ENCODE measurements at regions not wholly inside any gene's neighbourhood (a gene's known extent, or its start where the extent isn't known, plus 50 kb on each side); places are given as distances from the start of the nearest gene placed in this dataset.

GRCh38 chr10:130484468-130485180 is 348.4 kb downstream of the GLRX3 start:
- Histone ChIP-seq H3K27me3 (ENCODE audit: insufficient read depth, low read length, poor library complexity, severe bottlenecking) (no peaks in the 10 kb centered on the region), H3F3A (ENCODE audit: low read depth) (no peaks in the 10 kb centered on the region), H3K9me2 (replicated peaks; ENCODE audit: low read depth, low read length) (no peaks in the 10 kb centered on the region), H2AFZ (ENCODE audit: low read length) (no peak overlapping the region), H3K9ac (ENCODE audit: low read depth, low read length, poor library complexity, severe bottlenecking) (no peak overlapping the region), H3K79me2 (ENCODE audit: insufficient read depth, low read length) (no peaks in the 10 kb centered on the region), H3K36me3 (ENCODE audit: insufficient read depth, low read length) (no peaks in the 10 kb centered on the region), H3K9me3 (ENCODE audit: insufficient read depth, low read depth, low read length) (peaks cover 26% of the 10 kb centered on the region; the same call in 1 of the 2 replicates), H3K4me2 (ENCODE audit: low read depth, low read length, poor library complexity, severe bottlenecking) (no peak overlapping the region), H3K4me1 (ENCODE audit: insufficient read depth, low read length, poor library complexity, severe bottlenecking) (no peaks in the 10 kb centered on the region), H3K4me3 (ENCODE audit: low read length, poor library complexity, severe bottlenecking) (no peak overlapping the region), H4K20me1 (ENCODE audit: insufficient read depth, low read length, poor library complexity, severe bottlenecking) (no peaks in the 10 kb centered on the region)
- TF ChIP-seq EZH2phosphoT487 (IDR thresholded peaks at IDR 0.05; ENCODE audit: borderline replicate concordance), result no peak
- no peak for TF ChIP-seq CTCF (conservative IDR thresholded peaks at IDR 0.05; ENCODE audit: low read length)

- Histone ChIP-seq H3K9me2 (replicated peaks; ENCODE audit: low read depth, low read length) (no peaks in the 10 kb centered on the region), H3K4me3 (ENCODE audit: low read length, poor library complexity, severe bottlenecking) (no peak overlapping the region), H3K9ac (ENCODE audit: low read depth, low read length, poor library complexity, severe bottlenecking) (no peak overlapping the region), H2AFZ (ENCODE audit: low read length) (no peak overlapping the region), H3K36me3 (ENCODE audit: insufficient read depth, low read length) (no peaks in the 10 kb centered on the region), H4K20me1 (ENCODE audit: insufficient read depth, low read length, poor library complexity, severe bottlenecking) (no peaks in the 10 kb centered on the region), H3K9me3 (ENCODE audit: insufficient read depth, low read depth, low read length) (peaks cover 26% of the 10 kb centered on the region; the same call in 1 of the 2 replicates), H3K4me2 (ENCODE audit: low read depth, low read length, poor library complexity, severe bottlenecking) (no peak overlapping the region), H3K4me1 (ENCODE audit: insufficient read depth, low read length, poor library complexity, severe bottlenecking) (no peaks in the 10 kb centered on the region), H3K79me2 (ENCODE audit: insufficient read depth, low read length) (no peaks in the 10 kb centered on the region), H3F3A (ENCODE audit: low read depth) (no peaks in the 10 kb centered on the region), H3K27me3 (ENCODE audit: insufficient read depth, low read length, poor library complexity, severe bottlenecking) (no peaks in the 10 kb centered on the region)
- no peak for TF ChIP-seq EZH2phosphoT487 (IDR thresholded peaks at IDR 0.05; ENCODE audit: borderline replicate concordance)
- no peak for TF ChIP-seq CTCF (conservative IDR thresholded peaks at IDR 0.05; ENCODE audit: low read length)
These were observed 349.2 kb downstream of the GLRX3 start for GRCh38 chr10:130485236-130485957.

DNA sequence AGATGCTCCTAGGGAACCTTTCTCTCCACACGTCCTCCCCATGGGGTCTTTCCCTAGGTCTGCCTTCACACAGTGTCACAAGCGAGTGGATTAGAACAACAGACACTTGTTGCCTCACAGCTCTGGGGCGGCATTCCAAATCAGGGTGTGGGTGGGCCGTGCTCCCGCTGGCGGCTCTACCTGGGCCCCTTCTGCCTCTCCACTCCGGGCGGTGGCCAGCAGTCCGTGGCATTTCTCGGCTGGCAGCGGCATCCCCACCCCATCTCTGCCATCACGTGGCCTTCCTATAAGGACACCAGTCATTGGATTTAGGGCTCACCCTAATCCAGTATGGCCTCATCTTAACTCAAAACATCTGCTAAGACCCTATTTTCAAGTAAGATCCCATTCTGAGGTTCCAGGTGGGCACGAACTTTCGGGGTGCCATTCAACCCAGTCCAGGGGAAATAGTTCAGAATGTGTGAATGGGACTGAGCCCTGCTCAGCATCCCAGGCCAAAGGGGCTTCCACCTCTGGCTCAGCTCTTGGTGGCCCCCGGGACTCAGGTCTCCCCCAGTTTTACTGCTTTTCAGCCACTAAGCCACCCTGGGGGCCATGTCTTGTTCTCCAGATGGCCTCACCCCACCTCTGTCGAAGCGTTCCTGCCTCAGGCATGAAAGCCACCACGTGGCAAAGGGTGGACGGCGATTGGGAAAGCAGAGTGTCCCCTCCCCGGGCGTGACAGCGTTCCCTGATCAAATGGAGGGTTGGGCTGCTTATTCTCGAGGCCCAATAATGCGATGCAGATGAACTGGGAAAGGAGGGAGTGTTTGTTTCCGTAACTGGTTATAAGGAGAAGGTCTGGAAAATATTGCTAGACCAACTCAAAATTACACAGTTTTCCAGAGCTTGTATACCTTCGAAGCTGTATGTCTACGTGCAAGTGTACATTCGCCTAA is 350.0 kb downstream of the GLRX3 start:
- Histone ChIP-seq H2AFZ (ENCODE audit: low read length) (no peak overlapping the region), H3K4me3 (ENCODE audit: low read length, poor library complexity, severe bottlenecking) (no peak overlapping the region), H3F3A (ENCODE audit: low read depth) (no peaks in the 10 kb centered on the region), H3K27me3 (ENCODE audit: insufficient read depth, low read length, poor library complexity, severe bottlenecking) (no peaks in the 10 kb centered on the region), H4K20me1 (ENCODE audit: insufficient read depth, low read length, poor library complexity, severe bottlenecking) (no peaks in the 10 kb centered on the region), H3K9ac (ENCODE audit: low read depth, low read length, poor library complexity, severe bottlenecking) (no peak overlapping the region), H3K9me2 (replicated peaks; ENCODE audit: low read depth, low read length) (no peaks in the 10 kb centered on the region), H3K9me3 (ENCODE audit: insufficient read depth, low read depth, low read length) (peaks cover 23% of the 10 kb centered on the region; the same call in 1 of the 2 replicates), H3K36me3 (ENCODE audit: insufficient read depth, low read length) (no peaks in the 10 kb centered on the region), H3K4me2 (ENCODE audit: low read depth, low read length, poor library complexity, severe bottlenecking) (no peak overlapping the region), H3K79me2 (ENCODE audit: insufficient read depth, low read length) (no peaks in the 10 kb centered on the region), H3K4me1 (ENCODE audit: insufficient read depth, low read length, poor library complexity, severe bottlenecking) (no peaks in the 10 kb centered on the region)
- TF ChIP-seq EZH2phosphoT487 (IDR thresholded peaks at IDR 0.05; ENCODE audit: borderline replicate concordance), result no peak
- no peak for TF ChIP-seq CTCF (conservative IDR thresholded peaks at IDR 0.05; ENCODE audit: low read length)
